HEK293T (cell line): ENCODE measurements at regions not wholly inside any gene's neighbourhood (a gene's known extent, or its start where the extent isn't known, plus 50 kb on each side); places are given as distances from the start of the nearest gene placed in this dataset.

ENCODE experiments used
- ELF4 ChIP-seq: fragments of 450-650 bp; IDR thresholded peaks from 2 replicates; pipeline ENCODE4 v1.6.1; 2017; ENCODE audit warnings: antibody characterized with exemption
- L3MBTL2 ChIP-seq: fragments of 450-650 bp; conservative IDR thresholded peaks from 2 replicates; pipeline ENCODE4 v1.6.1; 2016; ENCODE audit warnings: mild to moderate bottlenecking
- ZNF384 ChIP-seq: fragments of 450-650 bp; IDR thresholded peaks from 2 replicates; pipeline ENCODE4 v1.6.1; 2016

GRCh38 chr4:24274381-24274941 is 309.9 kb downstream of the DHX15 start:
- no peak for TF ChIP-seq L3MBTL2
- no peak for TF ChIP-seq ELF4
- no peak for TF ChIP-seq ZNF384
